ENCODE measurements at regions not wholly inside any gene's neighbourhood (a gene's known extent, or its start where the extent isn't known, plus 50 kb on each side); places are given as distances from the start of the nearest gene placed in this dataset.

GRCh38 chr9:82332018-82332773 is 343.6 kb downstream of the SPATA31D1 start:
- DNase-seq, result no peak

DNA sequence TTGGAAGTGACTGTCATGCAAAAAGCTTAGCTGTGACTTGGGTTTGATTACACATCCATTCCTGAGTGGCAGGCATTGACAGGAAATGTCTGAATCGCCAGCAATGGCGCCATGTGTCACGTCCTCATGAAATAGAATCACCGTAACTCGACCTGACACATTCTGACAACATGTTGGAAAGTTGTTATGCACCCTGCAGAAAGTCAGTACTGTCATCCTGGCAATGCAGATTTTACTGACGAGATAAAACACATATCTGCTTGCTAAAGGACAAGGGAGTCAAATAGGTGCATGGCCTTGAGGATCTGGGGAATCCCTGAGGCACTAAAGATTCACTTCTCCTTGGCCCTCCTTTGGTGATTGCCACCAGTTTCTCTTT is 344.2 kb downstream of the SPATA31D1 start:
- no peak for DNase-seq

DNA sequence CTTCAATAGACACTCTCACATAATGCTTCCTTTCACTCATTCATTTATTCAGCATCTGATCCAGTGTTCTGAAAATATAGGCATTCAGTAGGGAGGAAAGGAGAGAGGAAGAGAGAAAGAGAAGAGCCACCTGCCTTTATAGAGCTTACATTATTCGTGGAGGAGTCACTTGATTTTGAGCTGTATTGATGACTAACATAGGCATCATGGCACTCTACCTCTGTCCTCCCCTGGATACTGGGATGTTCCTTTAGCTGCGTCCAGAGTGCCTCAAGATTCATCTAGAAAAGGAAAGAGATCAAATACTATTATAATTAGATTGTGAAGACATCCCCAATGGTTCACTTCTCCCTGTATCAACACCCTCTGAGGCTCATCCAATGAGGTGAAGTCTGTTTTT is 345.1 kb downstream of the SPATA31D1 start:
- DNase-seq, result no peak

DNA sequence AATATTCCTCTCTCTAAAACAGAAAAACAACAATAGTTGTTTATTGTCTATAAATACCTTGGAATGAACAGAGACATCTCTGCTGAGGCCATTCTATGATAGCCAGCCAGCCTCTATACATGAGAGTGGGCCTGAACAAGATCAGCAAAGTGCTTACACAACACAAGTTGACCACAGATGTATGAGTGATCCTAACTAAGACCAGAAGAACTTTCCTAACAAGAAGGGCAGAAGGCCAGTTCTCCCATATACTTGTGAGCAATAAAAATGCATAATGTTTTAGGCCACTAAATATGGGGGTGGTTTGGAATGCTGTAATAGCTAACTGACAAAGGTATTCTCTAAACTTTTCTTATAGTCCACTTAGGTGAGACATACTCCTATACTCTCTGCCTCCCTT is 345.7 kb downstream of the SPATA31D1 start:
- DNase-seq, result no peak

DNA sequence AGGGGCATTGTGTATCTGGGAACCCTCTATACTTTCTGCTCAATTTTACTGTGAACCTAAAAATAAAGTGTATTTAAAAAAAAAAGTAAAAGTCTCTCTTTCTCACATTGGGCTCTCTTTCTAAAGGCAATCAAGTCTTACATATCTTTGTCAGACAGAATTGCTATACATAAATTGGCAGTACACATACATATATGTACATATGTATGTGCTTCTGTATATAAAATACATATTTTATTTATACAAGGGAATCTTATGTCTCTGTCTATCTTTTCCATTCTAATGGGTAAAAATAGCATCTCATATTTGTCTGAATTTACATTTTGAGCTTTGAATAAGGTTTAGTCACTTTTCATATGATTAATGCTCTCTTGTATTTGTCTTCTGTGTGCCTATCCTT is 348.8 kb downstream of the SPATA31D1 start:
- DNase-seq, result no peak

- DNase-seq, result no peak
Measured at GRCh38 chr9:82342046-82342445, 353.5 kb downstream of the SPATA31D1 start.

GRCh38 chr9:82346040-82346439 is 357.5 kb downstream of the SPATA31D1 start:
- no peak for DNase-seq

- no peak for DNase-seq
Measured at GRCh38 chr9:82353631-82354278, 365.2 kb downstream of the SPATA31D1 start.

- DNase-seq, result no peak
Measured at GRCh38 chr9:82354279-82354659, 365.7 kb downstream of the SPATA31D1 start.

DNA sequence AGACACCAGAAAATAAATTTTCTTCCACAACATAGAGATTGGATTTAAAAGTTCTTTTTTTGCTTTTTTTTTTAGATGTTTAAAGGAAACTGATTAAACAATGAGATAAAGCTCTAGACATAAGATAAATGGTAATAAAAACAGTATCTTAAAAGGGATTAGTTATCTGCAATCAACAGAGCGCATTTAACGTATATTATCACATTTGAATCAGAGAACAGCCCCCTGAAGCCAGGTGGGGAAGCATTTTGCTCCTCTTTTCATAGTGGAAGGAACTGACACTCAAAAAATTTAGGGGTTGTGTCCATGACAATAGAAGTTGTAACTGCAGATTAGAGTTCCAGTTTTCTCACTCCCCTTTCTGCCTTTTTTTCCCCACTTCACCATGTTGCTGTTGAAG is 367.6 kb downstream of the SPATA31D1 start:
- DNase-seq, result no peak

GRCh38 chr9:82356871-82357270 is 368.3 kb downstream of the SPATA31D1 start:
- DNase-seq, result no peak

DNA sequence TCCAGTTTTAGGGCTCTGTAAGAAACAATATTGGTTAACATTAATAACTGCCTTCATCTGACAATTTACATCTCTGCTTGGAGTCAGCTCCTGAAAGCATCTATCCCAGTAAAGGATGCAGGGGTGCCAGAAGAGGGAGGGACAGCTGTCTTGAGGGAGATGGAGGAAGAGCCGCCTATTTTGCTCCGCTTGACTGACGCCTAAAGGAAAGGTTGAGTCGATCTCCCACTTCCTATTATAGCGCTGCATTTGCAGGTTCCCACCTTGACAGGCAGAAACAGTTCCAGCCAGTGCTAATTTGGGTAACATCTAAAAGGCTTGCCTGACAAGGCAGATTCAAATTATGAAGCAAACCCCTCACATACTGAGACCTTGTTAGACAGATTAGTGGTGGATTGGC is 374.6 kb downstream of the SPATA31D1 start:
- no peak for DNase-seq

GRCh38 chr9:82363682-82364081 is 375.1 kb downstream of the SPATA31D1 start:
- no peak for DNase-seq

DNA sequence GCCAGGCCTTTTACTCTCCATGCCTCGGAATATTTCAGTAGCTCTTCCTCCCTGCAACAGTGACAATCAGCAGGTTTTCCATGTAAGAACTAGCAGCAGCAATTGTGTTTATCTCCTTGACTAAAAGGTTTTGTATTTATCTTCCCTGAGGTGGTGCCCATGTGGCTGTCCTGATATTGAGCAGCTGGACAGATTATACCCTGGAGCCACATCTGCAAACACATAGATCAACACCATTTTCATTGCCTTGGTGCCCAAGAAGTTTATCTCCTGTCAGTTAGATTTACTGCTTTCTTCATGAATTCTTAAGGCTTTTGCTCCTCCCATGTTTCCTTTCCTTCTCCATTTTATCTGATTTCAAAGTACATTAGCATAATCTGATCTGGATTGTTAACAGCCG is 378.4 kb downstream of the SPATA31D1 start:
- no peak for DNase-seq

- no peak for DNase-seq
Measured at GRCh38 chr9:82367929-82368328, 379.4 kb downstream of the SPATA31D1 start.

- no peak for DNase-seq
Measured at GRCh38 chr9:82369251-82369945, 380.8 kb downstream of the SPATA31D1 start.

- DNase-seq, result no peak
Measured at GRCh38 chr9:82375041-82375440, 386.5 kb downstream of the SPATA31D1 start.

DNA sequence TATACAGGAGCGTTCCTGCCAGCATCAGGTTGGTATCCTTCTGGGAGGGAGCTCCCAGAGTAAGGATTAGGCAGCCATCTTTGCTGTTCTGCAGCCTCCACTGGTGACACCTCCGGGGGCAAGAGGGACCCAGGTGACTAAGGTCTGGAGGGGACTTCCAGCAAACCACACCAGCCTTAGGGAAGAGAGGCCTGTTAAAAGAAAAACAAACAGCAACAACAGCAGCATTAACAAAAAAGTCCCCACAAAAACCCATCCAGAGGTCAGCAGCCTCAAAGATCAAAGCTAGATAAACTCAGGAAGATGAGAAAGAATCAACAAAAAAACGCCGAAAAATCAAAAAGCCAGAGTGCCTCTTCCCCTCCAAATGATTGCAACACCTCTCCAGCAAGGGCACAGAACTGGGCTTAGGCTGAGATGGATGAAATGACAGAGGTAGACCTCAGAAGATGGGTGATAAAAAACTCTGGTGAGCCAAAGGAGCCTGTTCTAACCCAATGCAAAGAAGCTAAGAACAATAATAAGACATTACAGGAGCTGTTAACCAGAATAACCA is 388.2 kb downstream of the SPATA31D1 start:
- DNase-seq, result no peak

DNA sequence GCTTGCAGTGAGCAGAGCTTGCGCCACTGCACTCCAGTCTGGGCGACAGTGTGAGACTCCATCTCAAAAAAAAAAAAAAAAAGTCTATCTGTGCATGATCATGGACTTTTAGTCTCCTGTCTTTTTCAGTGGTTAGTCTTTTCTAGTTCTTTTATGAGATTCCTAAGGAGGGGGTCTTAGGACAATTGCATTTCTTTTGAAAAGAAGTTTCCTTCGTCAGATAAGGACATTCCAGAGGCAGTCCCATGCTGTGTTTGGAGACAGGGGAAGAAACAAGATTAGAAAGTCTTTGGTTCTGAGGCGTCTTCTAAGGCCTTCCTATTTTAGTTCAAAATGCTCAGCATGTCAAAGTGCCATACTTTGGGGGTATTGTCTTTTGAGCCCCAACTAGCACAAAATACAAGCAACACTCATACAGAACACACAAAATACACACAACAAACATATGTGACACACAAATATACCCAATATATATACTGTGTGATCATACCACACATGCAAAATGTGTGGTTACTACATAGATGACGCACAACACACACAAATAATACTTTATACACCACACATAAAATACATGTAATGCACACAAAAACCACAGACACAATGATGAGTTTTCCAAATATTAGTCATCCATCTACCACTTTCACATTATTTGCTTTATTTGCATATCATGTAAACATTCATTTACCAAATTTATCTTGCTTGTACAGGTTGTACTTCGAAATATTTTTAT is 394.5 kb downstream of the SPATA31D1 start:
- DNase-seq, result no peak

DNA sequence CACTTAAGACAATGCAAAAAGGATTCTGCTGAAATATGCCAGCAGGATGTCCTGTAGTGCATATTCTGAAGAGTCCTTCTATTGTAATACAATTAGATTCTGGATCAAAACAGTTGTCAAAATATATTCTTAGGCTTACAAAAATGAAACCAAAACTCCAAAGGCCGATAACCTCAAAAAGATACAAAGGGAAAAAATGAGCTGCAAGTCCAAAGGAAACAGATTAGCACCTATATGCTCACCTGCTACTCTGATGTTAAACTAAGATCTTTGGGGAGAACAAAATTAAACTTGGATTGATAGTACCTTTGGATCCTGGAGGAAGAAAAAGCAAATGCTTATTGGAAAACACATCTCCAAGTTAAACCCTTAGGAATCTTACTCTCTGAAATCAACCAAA is 397.1 kb downstream of the SPATA31D1 start:
- DNase-seq, result no peak

DNA sequence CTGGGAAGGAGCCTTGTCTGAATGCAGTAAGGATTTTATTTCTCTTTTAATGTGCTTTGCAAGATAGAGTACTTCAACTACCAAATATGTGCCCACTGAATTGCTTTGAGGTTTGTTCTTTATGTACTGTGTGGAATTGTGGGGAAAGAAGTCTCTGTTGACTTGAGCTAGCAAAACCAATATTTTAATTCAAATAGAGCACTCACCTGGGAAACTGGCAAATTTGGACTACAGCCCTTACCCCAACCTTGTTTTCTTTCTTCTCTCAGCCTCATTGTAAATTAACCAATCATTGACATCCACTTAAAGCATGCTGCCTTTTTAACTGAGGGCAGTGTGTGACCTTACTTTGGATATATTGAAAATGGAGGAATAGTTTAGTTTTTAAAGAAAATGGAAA is 409.0 kb downstream of the SPATA31D1 start:
- DNase-seq, result no peak

- DNase-seq, result no peak
Measured at GRCh38 chr9:82404196-82404870, 415.8 kb downstream of the SPATA31D1 start.

DNA sequence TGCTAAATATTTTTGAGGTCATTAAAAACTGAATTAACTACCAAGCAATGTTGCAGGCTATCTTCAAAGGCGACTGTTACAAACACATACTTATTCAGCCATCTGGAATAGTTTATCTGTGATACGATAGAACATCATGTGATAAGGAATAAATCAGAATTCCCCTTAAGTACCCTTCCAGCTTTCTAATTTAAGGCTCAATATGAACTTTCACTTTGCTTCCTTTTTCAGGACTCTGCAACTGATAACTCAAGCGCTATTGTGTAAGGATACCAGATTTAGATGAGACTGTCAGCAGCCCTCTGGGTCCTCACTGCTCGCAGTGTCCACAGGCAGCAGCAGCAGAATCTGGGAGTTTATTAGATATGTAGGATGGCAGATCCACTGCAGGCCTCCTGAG is 416.3 kb downstream of the SPATA31D1 start:
- DNase-seq, result no peak

Data from CD4-positive, alpha-beta T cell treated with Interleukin-1 beta for 1 hour (primary cell).